HEK293T (cell line): ENCODE measurements at regions not wholly inside any gene's neighbourhood (a gene's known extent, or its start where the extent isn't known, plus 50 kb on each side); places are given as distances from the start of the nearest gene placed in this dataset.
A peak's percentile ranks its signal among the peaks of the same experiment; 100 is the strongest.

ENCODE experiments used
- CTCF ChIA-PET: fragments of 350-600 bp; formaldehyde crosslinking; extraction: SDS; loops from one replicate; lab custom pipeline; 2021; ENCODE audit warnings: antibody characterized with exemption, inconsistent platforms; lab: Yijun Ruan, JAX
- POLR2A ChIA-PET: fragments of 350-600 bp; formaldehyde crosslinking; extraction: SDS; loops from one replicate; lab custom pipeline; 2020; ENCODE audit warnings: antibody characterized with exemption, inconsistent platforms; lab: Yijun Ruan, JAX
- DNase-seq: peaks from one replicate; pipeline ENCODE4 v3.0.0; 2012; ENCODE audit warnings: mixed read lengths; ENCODE audit errors: extremely low spot score
- ARNT ChIP-seq: fragments of 450-650 bp; IDR thresholded peaks from 2 replicates; pipeline ENCODE4 v1.6.1; 2017; ENCODE audit warnings: mild to moderate bottlenecking
- BHLHE40 ChIP-seq: fragments of 450-650 bp; IDR thresholded peaks from 2 replicates; pipeline ENCODE4 v1.6.1; 2016; ENCODE audit warnings: mild to moderate bottlenecking, moderate library complexity, borderline replicate concordance
- CTBP1 ChIP-seq: fragments of 450-650 bp; IDR thresholded peaks from 2 replicates; pipeline ENCODE4 v1.6.1; 2016; ENCODE audit warnings: borderline replicate concordance
- ELF4 ChIP-seq: fragments of 450-650 bp; IDR thresholded peaks from 2 replicates; pipeline ENCODE4 v1.6.1; 2017; ENCODE audit warnings: antibody characterized with exemption
- FOXA1 ChIP-seq: fragments of 450-650 bp; IDR thresholded peaks from 2 replicates; pipeline ENCODE4 v1.6.1; 2016; ENCODE audit warnings: mild to moderate bottlenecking
- FOXK2 ChIP-seq: fragments of 450-650 bp; IDR thresholded peaks from 2 replicates; pipeline ENCODE4 v1.6.1; 2016; ENCODE audit warnings: mild to moderate bottlenecking
- FOXM1 ChIP-seq: fragments of 450-650 bp; IDR thresholded peaks from 2 replicates; pipeline ENCODE4 v1.6.1; 2017; ENCODE audit warnings: mild to moderate bottlenecking, borderline replicate concordance
- HDGF ChIP-seq: fragments of 450-650 bp; IDR thresholded peaks from 2 replicates; pipeline ENCODE4 v1.6.1; 2017; ENCODE audit warnings: antibody characterized with exemption, borderline replicate concordance
- L3MBTL2 ChIP-seq: fragments of 450-650 bp; conservative IDR thresholded peaks from 2 replicates; pipeline ENCODE4 v1.6.1; 2016; ENCODE audit warnings: mild to moderate bottlenecking
- LEF1 ChIP-seq: fragments of 450-650 bp; IDR thresholded peaks from 2 replicates; pipeline ENCODE4 v1.6.1; 2017; ENCODE audit warnings: mild to moderate bottlenecking, borderline replicate concordance
- NFRKB ChIP-seq: fragments of 450-650 bp; IDR thresholded peaks from 2 replicates; pipeline ENCODE4 v1.6.1; 2016; ENCODE audit warnings: mild to moderate bottlenecking, moderate library complexity
- SP1 ChIP-seq: fragments of 450-650 bp; IDR thresholded peaks from 2 replicates; pipeline ENCODE4 v1.6.1; 2017
- SUZ12 ChIP-seq: fragments of 450-650 bp; IDR thresholded peaks from 2 replicates; pipeline ENCODE4 v1.6.1; 2016; ENCODE audit warnings: mild to moderate bottlenecking
- TARDBP ChIP-seq: fragments of 450-650 bp; IDR thresholded peaks from 2 replicates; pipeline ENCODE4 v1.6.1; 2016
- ZNF384 ChIP-seq: fragments of 450-650 bp; IDR thresholded peaks from 2 replicates; pipeline ENCODE4 v1.6.1; 2016
- TF ChIP-seq, protein P1 (sequence below): fragments of 450-650 bp; IDR thresholded peaks from 2 replicates; pipeline ENCODE4 v1.6.1; 2016

GRCh38 chr9:28197653-28198052 lies 624.4 kb upstream of the C9orf72 start:
- ChIA-PET CTCF (no interaction called here), POLR2A (no interaction called here)
- DNase-seq = no peak
- TF ChIP-seq FOXA1 = no peak
- TF ChIP-seq TARDBP = no peak
- TF ChIP-seq FOXK2 = no peak
- no peak for TF ChIP-seq SUZ12
- TF ChIP-seq LEF1 = no peak
- TF ChIP-seq FOXM1 = no peak
- no peak for TF ChIP-seq CTBP1
- no peak for TF ChIP-seq NFRKB
- TF ChIP-seq ARNT = no peak
- no peak for TF ChIP-seq BHLHE40
- TF ChIP-seq ZNF384 = no peak
- TF ChIP-seq SP1 = no peak

GRCh38 chr9:28203036-28203435 lies 629.8 kb upstream of the C9orf72 start:
- POLR2A ChIA-PET = no interaction called here
- no peak for TF ChIP-seq ARNT
- CTCF ChIA-PET = no interaction called here
- no peak for DNase-seq

GRCh38 chr9:28206280-28206679 lies 633.0 kb upstream of the C9orf72 start:
- no peak for DNase-seq
- CTCF ChIA-PET = no interaction called here
- POLR2A ChIA-PET = no interaction called here
- TF ChIP-seq L3MBTL2 = no peak
- TF ChIP-seq TARDBP = no peak
- no peak for TF ChIP-seq HDGF
- no peak for TF ChIP-seq SP1
- TF ChIP-seq CTBP1 = no peak
- no peak for TF ChIP-seq ARNT
- TF ChIP-seq FOXM1 = no peak
- no peak for TF ChIP-seq SUZ12
- no peak for TF ChIP-seq FOXA1
- no peak for TF ChIP-seq FOXK2
- no peak for TF ChIP-seq ZNF384
- TF ChIP-seq NFRKB = no peak

GRCh38 chr9:28207657-28208056 lies 634.4 kb upstream of the C9orf72 start:
- no peak for DNase-seq
- POLR2A ChIA-PET = no interaction called here
- TF ChIP-seq SP1 (no peak), LEF1 (no peak), FOXA1 (no peak), FOXM1 (no peak), ZNF384 (no peak), ARNT (no peak), ELF4 (no peak), NFRKB (no peak), SUZ12 (no peak), HDGF (no peak), BHLHE40 (no peak), TARDBP (no peak), L3MBTL2 (no peak), CTBP1 (no peak), FOXK2 (no peak)
- TF ChIP-seq, protein P1, sequence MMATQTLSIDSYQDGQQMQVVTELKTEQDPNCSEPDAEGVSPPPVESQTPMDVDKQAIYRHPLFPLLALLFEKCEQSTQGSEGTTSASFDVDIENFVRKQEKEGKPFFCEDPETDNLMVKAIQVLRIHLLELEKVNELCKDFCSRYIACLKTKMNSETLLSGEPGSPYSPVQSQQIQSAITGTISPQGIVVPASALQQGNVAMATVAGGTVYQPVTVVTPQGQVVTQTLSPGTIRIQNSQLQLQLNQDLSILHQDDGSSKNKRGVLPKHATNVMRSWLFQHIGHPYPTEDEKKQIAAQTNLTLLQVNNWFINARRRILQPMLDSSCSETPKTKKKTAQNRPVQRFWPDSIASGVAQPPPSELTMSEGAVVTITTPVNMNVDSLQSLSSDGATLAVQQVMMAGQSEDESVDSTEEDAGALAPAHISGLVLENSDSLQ = no peak
- CTCF ChIA-PET = no interaction called here

DNA sequence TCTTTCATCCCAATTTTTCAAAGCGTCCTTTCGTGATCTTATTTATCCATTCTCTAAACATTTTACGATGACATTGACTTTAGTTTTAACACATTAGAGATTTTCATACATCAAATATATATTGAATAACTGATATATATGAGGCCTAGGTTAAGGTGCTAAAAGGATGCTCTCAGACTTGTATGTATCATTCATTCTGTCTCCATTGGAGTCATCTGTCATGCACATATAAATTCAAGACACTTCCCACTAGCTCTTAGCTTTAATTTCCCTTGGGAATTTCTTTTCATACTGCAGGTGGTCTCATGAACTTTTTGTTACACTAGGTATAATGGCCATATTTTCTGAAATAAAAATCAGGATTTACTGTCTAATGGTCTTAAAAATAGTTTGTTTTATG lies 635.8 kb upstream of the C9orf72 start:
- POLR2A ChIA-PET = no interaction called here
- TF ChIP-seq ELF4 (no peak), FOXK2 (no peak), NFRKB (no peak), ZNF384 (no peak), SP1 (no peak), SUZ12 (no peak), CTBP1 (no peak), TARDBP (no peak), FOXM1 (no peak), LEF1 (no peak), FOXA1 (no peak), BHLHE40 (no peak), L3MBTL2 (no peak), ARNT (no peak), HDGF (no peak)
- TF ChIP-seq, protein P1 = no peak
- CTCF ChIA-PET = no interaction called here
- DNase-seq = no peak

- TF ChIP-seq LEF1 (no peak), FOXA1 (no peak), FOXM1 (no peak), FOXK2 (no peak), ELF4 (no peak), ARNT (no peak), ZNF384 (no peak)
- TF ChIP-seq, protein P1 = no peak
- no peak for DNase-seq
- ChIA-PET CTCF (no interaction called here), POLR2A (no interaction called here)
These were observed 639.7 kb upstream of the C9orf72 start for GRCh38 chr9:28212979-28213378.

DNA sequence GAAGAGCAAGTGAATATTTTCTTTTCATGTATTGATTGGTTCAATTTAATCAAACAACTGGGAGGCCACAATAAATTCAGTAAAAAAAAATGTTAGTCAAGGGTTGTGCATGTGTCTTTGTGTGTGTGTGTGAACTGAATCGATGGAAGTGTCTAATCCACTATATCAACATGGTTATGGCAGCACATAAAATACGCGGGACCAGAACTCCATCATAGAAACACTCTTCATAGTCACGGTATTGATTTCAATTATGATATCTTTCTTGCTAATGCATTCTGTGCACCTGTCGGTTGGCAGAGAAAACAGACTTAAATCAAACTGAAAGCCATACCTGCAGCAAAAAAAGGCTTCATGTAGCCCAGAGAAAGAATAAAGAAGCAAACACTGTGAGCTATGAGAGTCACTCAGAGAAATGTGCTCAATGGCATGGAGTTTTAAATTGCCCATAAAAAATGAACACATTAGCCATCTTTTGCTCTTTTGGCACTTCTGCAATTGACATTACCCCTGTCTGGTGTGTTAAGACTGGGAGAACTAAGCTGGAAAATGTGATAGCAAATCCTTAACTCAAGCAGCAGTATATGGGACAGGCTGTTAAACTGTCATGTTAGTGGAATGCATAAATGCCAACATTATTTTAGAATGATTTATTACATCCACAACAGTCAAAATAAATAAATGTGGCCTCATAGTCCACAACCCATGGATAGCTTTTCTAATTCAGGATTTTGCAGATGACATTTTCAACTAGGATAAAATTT lies 642.4 kb upstream of the C9orf72 start:
- DNase-seq = no peak
- ChIA-PET CTCF (no interaction called here), POLR2A (no interaction called here)
- TF ChIP-seq, protein P1 = peak; percentile 39
- TF ChIP-seq LEF1 (no peak), ZNF384 (no peak), FOXA1 (no peak), FOXK2 (no peak), SUZ12 (no peak), L3MBTL2 (no peak)
